Upper lobe of right lung (tissue), 1 donor: ENCODE measurements at regions not wholly inside any gene's neighbourhood (a gene's known extent, or its start where the extent isn't known, plus 50 kb on each side); places are given as distances from the start of the nearest gene placed in this dataset.

Experiments
- ATAC-seq: fragments of 200-7000 bp; cut with Tn5 transposase; one replicate; pipeline ENCODE4 v1.9.1; 2020; ENCODE audit warnings: mild to moderate bottlenecking, moderate library complexity
- DNase-seq: peaks from one replicate; pipeline ENCODE4 v3.0.0-alpha.2; 2020
- H3K27ac ChIP-seq: fragments of 200-600 bp; one replicate; pipeline ENCODE4 v1.8.0; 2022
- H3K27me3 ChIP-seq: fragments of 200-600 bp; one replicate; pipeline ENCODE4 v1.8.0; 2022; ENCODE audit warnings: mild to moderate bottlenecking
- H3K36me3 ChIP-seq: fragments of 200-600 bp; one replicate; pipeline ENCODE4 v1.8.0; 2022
- H3K4me1 ChIP-seq: fragments of 200-600 bp; one replicate; pipeline ENCODE4 v1.8.0; 2022
- H3K4me3 ChIP-seq: fragments of 200-600 bp; one replicate; pipeline ENCODE4 v1.8.0; 2022; ENCODE audit warnings: mild to moderate bottlenecking
- H3K9me3 ChIP-seq: fragments of 200-600 bp; one replicate; pipeline ENCODE4 v1.8.0; 2022
- intact Hi-C: fragments of 100-400 bp; cut with DNase I; formaldehyde crosslinking; loops from one replicate; pipeline ENCODE4 v1.11.0; 2022
- TF ChIP-seq, protein P1 (sequence below): fragments of 200-600 bp; IDR thresholded peaks from one replicate; pipeline ENCODE4 v1.8.0; 2022; ENCODE audit warnings: antibody characterized with exemption
- donor health status: DM: no; HTN: yes; CAD: no; lungs with severe emphysema.

DNA sequence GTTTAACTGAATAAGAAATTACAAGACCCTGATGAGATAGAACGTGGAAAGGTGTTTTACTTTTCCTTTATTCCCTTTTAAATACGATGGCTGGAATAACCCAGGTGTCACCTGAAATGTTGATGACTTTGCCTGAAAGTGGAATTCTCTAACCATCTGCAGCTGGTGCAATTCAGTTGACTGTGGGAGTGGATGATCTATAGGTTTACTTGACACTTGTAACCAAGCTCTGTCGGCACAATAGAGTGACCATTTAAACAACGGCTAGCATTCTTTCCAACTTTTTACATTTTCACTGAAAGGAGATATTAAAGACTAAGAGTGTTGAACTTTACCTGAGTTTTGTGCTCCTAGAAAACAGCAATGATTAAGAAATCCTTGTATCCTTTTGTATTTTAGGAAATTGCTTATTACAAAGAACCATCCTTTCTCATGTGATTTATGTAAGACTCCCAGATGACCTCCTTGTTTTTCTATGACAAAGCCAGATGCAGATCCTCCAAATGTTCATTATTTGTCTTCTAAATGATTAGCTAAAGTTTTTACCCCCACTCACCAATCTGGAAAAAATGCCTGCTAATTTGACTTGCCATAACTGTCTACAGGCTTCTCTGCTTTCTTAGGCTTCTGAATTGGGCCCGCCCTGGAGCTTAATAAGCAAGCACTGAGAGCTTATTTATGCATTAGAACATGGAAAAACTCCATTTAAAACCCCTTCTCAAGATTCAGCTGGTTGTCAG lies 129.5 kb upstream of the LRRC7 start:
- no peak for DNase-seq
- intact Hi-C loops = no loop called here
- Histone ChIP-seq H3K36me3 (no peaks in the 10 kb centered on the region), H3K4me1 (no peaks in the 10 kb centered on the region), H3K27me3 (no peaks in the 10 kb centered on the region), H3K27ac (no peak overlapping the region), H3K9me3 (no peaks in the 10 kb centered on the region), H3K4me3 (no peak overlapping the region)
- ATAC-seq = no peak
- TF ChIP-seq, protein P1, sequence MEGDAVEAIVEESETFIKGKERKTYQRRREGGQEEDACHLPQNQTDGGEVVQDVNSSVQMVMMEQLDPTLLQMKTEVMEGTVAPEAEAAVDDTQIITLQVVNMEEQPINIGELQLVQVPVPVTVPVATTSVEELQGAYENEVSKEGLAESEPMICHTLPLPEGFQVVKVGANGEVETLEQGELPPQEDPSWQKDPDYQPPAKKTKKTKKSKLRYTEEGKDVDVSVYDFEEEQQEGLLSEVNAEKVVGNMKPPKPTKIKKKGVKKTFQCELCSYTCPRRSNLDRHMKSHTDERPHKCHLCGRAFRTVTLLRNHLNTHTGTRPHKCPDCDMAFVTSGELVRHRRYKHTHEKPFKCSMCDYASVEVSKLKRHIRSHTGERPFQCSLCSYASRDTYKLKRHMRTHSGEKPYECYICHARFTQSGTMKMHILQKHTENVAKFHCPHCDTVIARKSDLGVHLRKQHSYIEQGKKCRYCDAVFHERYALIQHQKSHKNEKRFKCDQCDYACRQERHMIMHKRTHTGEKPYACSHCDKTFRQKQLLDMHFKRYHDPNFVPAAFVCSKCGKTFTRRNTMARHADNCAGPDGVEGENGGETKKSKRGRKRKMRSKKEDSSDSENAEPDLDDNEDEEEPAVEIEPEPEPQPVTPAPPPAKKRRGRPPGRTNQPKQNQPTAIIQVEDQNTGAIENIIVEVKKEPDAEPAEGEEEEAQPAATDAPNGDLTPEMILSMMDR = no peak

DNA sequence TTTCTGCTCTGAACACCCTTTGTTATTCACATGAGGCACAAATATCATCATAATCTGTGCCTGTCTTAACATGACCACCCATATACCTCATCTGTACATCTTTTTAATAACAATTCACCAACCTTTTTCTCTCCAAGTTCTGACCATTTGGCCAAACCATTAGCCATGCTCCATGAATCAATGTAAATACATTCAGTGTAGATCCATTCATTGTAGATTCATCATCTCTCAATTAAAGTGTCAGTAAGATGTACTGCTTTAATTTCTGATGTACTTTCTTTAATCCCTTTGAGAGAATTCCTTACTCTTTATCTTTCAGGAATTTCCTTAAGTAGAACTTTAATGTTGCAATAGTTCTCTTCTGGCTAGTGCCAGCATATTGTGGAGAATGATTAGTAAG lies 126.2 kb upstream of the LRRC7 start:
- TF ChIP-seq, protein P1 = no peak
- Histone ChIP-seq H3K27ac (no peak overlapping the region), H3K4me3 (no peak overlapping the region), H3K4me1 (no peaks in the 10 kb centered on the region), H3K9me3 (no peaks in the 10 kb centered on the region), H3K27me3 (no peaks in the 10 kb centered on the region), H3K36me3 (no peaks in the 10 kb centered on the region)
- ATAC-seq (no peak), DNase-seq (no peak)
- intact Hi-C loops = no loop called here

DNA sequence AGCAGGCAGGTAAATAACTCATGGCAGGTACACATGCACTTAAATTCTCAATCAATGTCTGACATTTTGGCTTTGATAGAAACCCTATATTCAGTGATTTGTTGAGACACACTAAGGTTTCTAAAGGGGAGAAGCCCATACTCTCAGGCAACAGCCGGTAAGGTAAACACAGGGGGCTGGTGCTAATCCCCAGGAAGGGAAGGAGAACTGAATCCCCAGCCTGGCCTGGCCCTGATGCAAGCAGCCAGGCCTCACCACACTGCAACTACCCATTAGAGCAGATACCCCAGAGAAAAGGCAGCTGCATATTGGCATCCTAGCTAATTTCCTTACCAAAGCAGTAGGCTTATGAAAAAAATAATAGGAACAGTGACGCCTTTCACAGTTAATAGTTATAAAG lies 116.5 kb upstream of the LRRC7 start:
- H3K27ac ChIP-seq = no peak overlapping the region
- H3K4me1 ChIP-seq = no peaks in the 10 kb centered on the region
- ATAC-seq (no peak), DNase-seq (no peak)
- H3K9me3 ChIP-seq = no peaks in the 10 kb centered on the region
- H3K36me3 ChIP-seq = no peaks in the 10 kb centered on the region
- H3K4me3 ChIP-seq = no peak overlapping the region
- intact Hi-C loops = no loop called here
- no peaks in the 10 kb centered on the region for H3K27me3 ChIP-seq
- TF ChIP-seq, protein P1 = no peak

- Histone ChIP-seq H3K36me3 (no peaks in the 10 kb centered on the region), H3K27me3 (no peaks in the 10 kb centered on the region), H3K27ac (no peak overlapping the region), H3K9me3 (no peaks in the 10 kb centered on the region), H3K4me1 (no peaks in the 10 kb centered on the region), H3K4me3 (no peak overlapping the region)
- TF ChIP-seq, protein P1 = no peak
- ATAC-seq = no peak
- no peak for DNase-seq
- intact Hi-C loops = no loop called here
Measured at GRCh38 chr1:69455718-69456117, 112.0 kb upstream of the LRRC7 start.

DNA sequence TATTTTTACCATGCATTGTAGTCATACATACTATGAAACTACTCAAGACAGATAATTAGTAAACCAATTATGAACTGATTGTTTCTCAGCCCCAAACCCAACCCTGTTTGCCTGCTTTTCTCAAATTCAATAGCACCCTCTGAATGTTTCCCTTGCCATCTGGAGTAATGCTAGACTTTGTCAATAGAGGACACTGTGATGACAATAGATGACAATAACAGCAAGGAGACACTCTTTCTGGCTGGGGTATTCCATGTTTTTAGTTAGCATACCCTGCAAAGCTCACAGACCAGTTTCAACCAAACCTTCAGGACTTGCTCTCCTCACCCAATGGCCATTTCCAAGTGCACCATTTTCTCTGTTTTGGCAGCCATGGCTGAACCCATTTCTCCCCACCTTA lies 108.5 kb upstream of the LRRC7 start:
- TF ChIP-seq, protein P1 = no peak
- no peaks in the 10 kb centered on the region for H3K9me3 ChIP-seq
- intact Hi-C loops = no loop called here
- no peak overlapping the region for H3K4me3 ChIP-seq
- H3K27me3 ChIP-seq = no peaks in the 10 kb centered on the region
- DNase-seq (no peak), ATAC-seq (no peak)
- H3K36me3 ChIP-seq = no peaks in the 10 kb centered on the region
- no peaks in the 10 kb centered on the region for H3K4me1 ChIP-seq
- H3K27ac ChIP-seq = no peak overlapping the region

- Histone ChIP-seq H3K4me3 (no peak overlapping the region), H3K36me3 (no peaks in the 10 kb centered on the region), H3K4me1 (no peaks in the 10 kb centered on the region), H3K9me3 (no peaks in the 10 kb centered on the region), H3K27me3 (no peaks in the 10 kb centered on the region), H3K27ac (no peak overlapping the region)
- ATAC-seq (no peak), DNase-seq (no peak)
- TF ChIP-seq, protein P1 = no peak
- intact Hi-C loops = no loop called here
Measured at GRCh38 chr1:69475021-69475420, 92.7 kb upstream of the LRRC7 start.
